ENCODE measurements at regions not wholly inside any gene's neighbourhood (a gene's known extent, or its start where the extent isn't known, plus 50 kb on each side); places are given as distances from the start of the nearest gene placed in this dataset.

GRCh38 chr1:50358962-50359361 lies 64.3 kb downstream of the DMRTA2 start:
- no peak for DNase-seq

- DNase-seq, result no peak
Observed at GRCh38 chr1:50357186-50357585, 66.1 kb downstream of the DMRTA2 start.

GRCh38 chr1:50354813-50355212 lies 68.4 kb downstream of the DMRTA2 start:
- no peak for DNase-seq

- no peak for DNase-seq
Observed at GRCh38 chr1:50352428-50352827, 70.8 kb downstream of the DMRTA2 start.

GRCh38 chr1:50350868-50351267 lies 72.4 kb downstream of the DMRTA2 start:
- no peak for DNase-seq

- no peak for DNase-seq
Observed at GRCh38 chr1:50350421-50350820, 72.8 kb downstream of the DMRTA2 start.

GRCh38 chr1:50349242-50349565 lies 74.0 kb downstream of the DMRTA2 start:
- no peak for DNase-seq

- DNase-seq, result peak in 32 of 56 donors; percentile 2 to 75 (median 16)
Observed at GRCh38 chr1:50348449-50349241, 74.6 kb downstream of the DMRTA2 start.

- DNase-seq, result no peak
Observed at GRCh38 chr1:50347933-50348332, 75.3 kb downstream of the DMRTA2 start.

GRCh38 chr1:50346621-50347020 lies 76.6 kb downstream of the DMRTA2 start:
- DNase-seq, result no peak

- no peak for DNase-seq
Observed at GRCh38 chr1:50343323-50343722, 79.9 kb downstream of the DMRTA2 start.

- no peak for DNase-seq
Observed at GRCh38 chr1:50342525-50342924, 80.7 kb downstream of the DMRTA2 start.

GRCh38 chr1:50335036-50335435 lies 88.2 kb downstream of the DMRTA2 start:
- no peak for DNase-seq

GRCh38 chr1:50333595-50333974 lies 89.7 kb downstream of the DMRTA2 start:
- peak in 27 of 56 donors; percentile 1 to 50 (median 16) for DNase-seq

- DNase-seq, result peak in 39 of 56 donors; percentile 2 to 63 (median 27)
Observed at GRCh38 chr1:50332941-50333594, 90.2 kb downstream of the DMRTA2 start.

GRCh38 chr1:50329332-50329932 lies 93.8 kb downstream of the DMRTA2 start:
- DNase-seq, result no peak

GRCh38 chr1:50328552-50328951 lies 94.7 kb downstream of the DMRTA2 start:
- DNase-seq, result no peak

- DNase-seq, result no peak
Observed at GRCh38 chr1:50326026-50326425, 97.2 kb downstream of the DMRTA2 start.

- DNase-seq, result no peak
Observed at GRCh38 chr1:50322579-50322978, 100.7 kb downstream of the DMRTA2 start.

- no peak for DNase-seq
Observed at GRCh38 chr1:50318428-50318827, 104.8 kb downstream of the DMRTA2 start.

- DNase-seq, result peak in 13 of 56 donors; percentile 1 to 21 (median 3)
Observed at GRCh38 chr1:50308878-50309277, 114.4 kb downstream of the DMRTA2 start.

GRCh38 chr1:50305808-50306207 lies 117.4 kb downstream of the DMRTA2 start:
- DNase-seq, result no peak

GRCh38 chr1:50300297-50300696 lies 122.9 kb downstream of the DMRTA2 start:
- DNase-seq, result peak in 2 of 56 donors; percentile 2 to 3

All from amygdala (tissue), 56 donors.